Fibroblast of mammary gland (primary cell): ENCODE measurements at regions not wholly inside any gene's neighbourhood (a gene's known extent, or its start where the extent isn't known, plus 50 kb on each side); places are given as distances from the start of the nearest gene placed in this dataset.
A peak's percentile ranks its signal among the peaks of the same experiment; 100 is the strongest.

ENCODE experiments used
- DNase-seq: peaks from one replicate; pipeline ENCODE4 v3.0.0-alpha.2; 2010; ENCODE audit warnings: low read depth
- H3K4me3 ChIP-seq: 2 replicates; pipeline ENCODE4 v1.5.1; 2011; ENCODE audit warnings: low read depth, mild to moderate bottlenecking, low read length, moderate library complexity; ENCODE audit not compliant: control insufficient read depth
- CTCF ChIP-seq: conservative IDR thresholded peaks from 2 replicates; pipeline ENCODE4 v1.5.1; 2011; ENCODE audit warnings: low read depth, low read length, inconsistent platforms; ENCODE audit not compliant: control insufficient read depth, insufficient read depth

GRCh38 chr3:72245183-72245811, 460.3 kb upstream of the PROK2 start:
- DNase-seq, result no peak
- no peak overlapping the region for H3K4me3 ChIP-seq
- TF ChIP-seq CTCF, result no peak

- H3K4me3 ChIP-seq, result no peak overlapping the region
- TF ChIP-seq CTCF, result no peak
- DNase-seq, result no peak
These were observed 459.4 kb upstream of the PROK2 start for GRCh38 chr3:72244396-72244795.

GRCh38 chr3:72242326-72242725, 457.4 kb upstream of the PROK2 start:
- no peak for TF ChIP-seq CTCF
- DNase-seq, result no peak
- no peak overlapping the region for H3K4me3 ChIP-seq

GRCh38 chr3:72241525-72241924, 456.6 kb upstream of the PROK2 start:
- H3K4me3 ChIP-seq, result no peak overlapping the region
- TF ChIP-seq CTCF, result no peak
- no peak for DNase-seq

GRCh38 chr3:72240531-72240930, 455.6 kb upstream of the PROK2 start:
- DNase-seq, result no peak
- TF ChIP-seq CTCF, result no peak

GRCh38 chr3:72238801-72239200, 453.9 kb upstream of the PROK2 start:
- TF ChIP-seq CTCF, result no peak
- no peak overlapping the region for H3K4me3 ChIP-seq
- peak; percentile 54 for DNase-seq

More at GRCh38 chr3:72240531-72240930, 455.6 kb upstream of the PROK2 start:
- H3K4me3 ChIP-seq, result no peak overlapping the region

GRCh38 chr3:72238010-72238691, 453.2 kb upstream of the PROK2 start:
- no peak for TF ChIP-seq CTCF
- no peak overlapping the region for H3K4me3 ChIP-seq
- DNase-seq, result peak; percentile 76
